ENCODE measurements at regions not wholly inside any gene's neighbourhood (a gene's known extent, or its start where the extent isn't known, plus 50 kb on each side); places are given as distances from the start of the nearest gene placed in this dataset.

- 54 to 63% (median 59%) methylated on average over 1 of the region's 1 CpG for WGBS, 4 donors
- Histone ChIP-seq H3K27me3 (no peaks in the 10 kb centered on the region), H3K36me3 (no peaks in the 10 kb centered on the region), H3K4me3 (no peak overlapping the region), H3K4me1 (no peaks in the 10 kb centered on the region), H3K9me3 (no peaks in the 10 kb centered on the region), H3K27ac (no peak overlapping the region)
- ATAC-seq, result no peak
- DNase-seq, result no peak
- intact Hi-C loops (cut with DNase I), result no loop called here
- TF ChIP-seq CTCF (IDR thresholded peaks at IDR 0.05), result no peak
- no peak for TF ChIP-seq POLR2A (IDR thresholded peaks at IDR 0.05)
Measured at GRCh38 chr18:41263956-41264355, 691.1 kb upstream of the PIK3C3 start.

GRCh38 chr18:41262688-41263087 lies 692.3 kb upstream of the PIK3C3 start:
- no peak for TF ChIP-seq CTCF (IDR thresholded peaks at IDR 0.05)
- no peak for TF ChIP-seq POLR2A (IDR thresholded peaks at IDR 0.05)
- Histone ChIP-seq H3K4me1 (no peaks in the 10 kb centered on the region), H3K27ac (no peak overlapping the region), H3K9me3 (no peaks in the 10 kb centered on the region), H3K4me3 (no peak overlapping the region), H3K36me3 (no peaks in the 10 kb centered on the region), H3K27me3 (no peaks in the 10 kb centered on the region)
- intact Hi-C loops (cut with DNase I), result no loop called here
- no peak for DNase-seq
- WGBS, 4 donors, result 65 to 78% (median 72%) methylated on average over 6 of the region's 6 CpGs
- no peak for ATAC-seq

GRCh38 chr18:41244591-41245037 lies 710.4 kb upstream of the PIK3C3 start:
- Histone ChIP-seq H3K36me3 (no peaks in the 10 kb centered on the region), H3K27me3 (no peaks in the 10 kb centered on the region), H3K27ac (no peak overlapping the region), H3K9me3 (peaks cover 0 to 9% (median 0%) of the 10 kb centered on the region in 12 donors), H3K4me1 (no peaks in the 10 kb centered on the region), H3K4me3 (no peak overlapping the region)
- TF ChIP-seq CTCF (IDR thresholded peaks at IDR 0.05), result no peak
- TF ChIP-seq POLR2A (IDR thresholded peaks at IDR 0.05), result no peak
- intact Hi-C loops (cut with DNase I), result no loop called here
- WGBS, 4 donors, result 83 to 88% (median 85%) methylated on average over 3 of the region's 3 CpGs
- ATAC-seq (no peak), DNase-seq (no peak)

- DNase-seq, result no peak
- intact Hi-C loops (cut with DNase I), result no loop called here
- peaks cover 0 to 14% (median 0%) of the 10 kb centered on the region in 12 donors for H3K9me3 ChIP-seq
- no peak for ATAC-seq
- H3K4me3 ChIP-seq, result no peak overlapping the region
- H3K4me1 ChIP-seq, result no peaks in the 10 kb centered on the region
- no peaks in the 10 kb centered on the region for H3K27me3 ChIP-seq
- WGBS, 4 donors, result 87 to 98% (median 93%) methylated on average over 1 of the region's 1 CpG
- H3K36me3 ChIP-seq, result no peaks in the 10 kb centered on the region
- no peak overlapping the region for H3K27ac ChIP-seq
- no peak for TF ChIP-seq CTCF (IDR thresholded peaks at IDR 0.05)
- no peak for TF ChIP-seq POLR2A (IDR thresholded peaks at IDR 0.05)
Measured at GRCh38 chr18:41237317-41237716, 717.7 kb upstream of the PIK3C3 start.
